ENCODE measurements at regions not wholly inside any gene's neighbourhood (a gene's known extent, or its start where the extent isn't known, plus 50 kb on each side); places are given as distances from the start of the nearest gene placed in this dataset.

DNA sequence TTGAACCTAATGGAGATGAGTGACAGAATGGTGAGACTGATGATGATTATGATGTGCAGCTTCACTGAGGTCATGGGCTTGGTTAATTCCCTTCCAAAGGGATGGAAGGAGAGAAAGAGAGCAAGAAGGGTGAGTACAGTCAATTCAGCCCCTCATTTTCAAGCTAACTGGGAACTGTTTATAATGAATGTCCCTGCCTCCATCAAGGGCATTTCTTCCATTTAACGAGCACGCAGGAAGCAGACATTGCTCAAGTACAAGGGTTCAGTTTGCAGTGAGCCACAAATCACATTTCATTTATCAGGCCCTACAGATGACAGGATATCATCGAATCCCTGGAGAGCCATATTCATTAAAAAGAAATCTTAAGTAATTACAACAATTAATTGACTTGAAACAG lies 158.3 kb upstream of the EEF1E1 start:
- TF ChIP-seq, protein P1, sequence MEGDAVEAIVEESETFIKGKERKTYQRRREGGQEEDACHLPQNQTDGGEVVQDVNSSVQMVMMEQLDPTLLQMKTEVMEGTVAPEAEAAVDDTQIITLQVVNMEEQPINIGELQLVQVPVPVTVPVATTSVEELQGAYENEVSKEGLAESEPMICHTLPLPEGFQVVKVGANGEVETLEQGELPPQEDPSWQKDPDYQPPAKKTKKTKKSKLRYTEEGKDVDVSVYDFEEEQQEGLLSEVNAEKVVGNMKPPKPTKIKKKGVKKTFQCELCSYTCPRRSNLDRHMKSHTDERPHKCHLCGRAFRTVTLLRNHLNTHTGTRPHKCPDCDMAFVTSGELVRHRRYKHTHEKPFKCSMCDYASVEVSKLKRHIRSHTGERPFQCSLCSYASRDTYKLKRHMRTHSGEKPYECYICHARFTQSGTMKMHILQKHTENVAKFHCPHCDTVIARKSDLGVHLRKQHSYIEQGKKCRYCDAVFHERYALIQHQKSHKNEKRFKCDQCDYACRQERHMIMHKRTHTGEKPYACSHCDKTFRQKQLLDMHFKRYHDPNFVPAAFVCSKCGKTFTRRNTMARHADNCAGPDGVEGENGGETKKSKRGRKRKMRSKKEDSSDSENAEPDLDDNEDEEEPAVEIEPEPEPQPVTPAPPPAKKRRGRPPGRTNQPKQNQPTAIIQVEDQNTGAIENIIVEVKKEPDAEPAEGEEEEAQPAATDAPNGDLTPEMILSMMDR (IDR thresholded peaks at IDR 0.05; ENCODE audit: insufficient read depth, low read depth, low read length): no peak
- TF ChIP-seq EZH2 (IDR thresholded peaks at IDR 0.05; ENCODE audit: insufficient read depth, low read length): no peak

All from astrocyte (in vitro differentiated cells and primary cell).